ENCODE measurements at regions not wholly inside any gene's neighbourhood (a gene's known extent, or its start where the extent isn't known, plus 50 kb on each side); places are given as distances from the start of the nearest gene placed in this dataset.

- TF ChIP-seq ZFX (IDR thresholded peaks at IDR 0.05; ENCODE audit: borderline replicate concordance), result no peak
- no peak for TF ChIP-seq CTCF (IDR thresholded peaks at IDR 0.05)
- no peak overlapping the region for H3K27ac ChIP-seq
Measured at GRCh38 chr4:110900213-110900769, 277.4 kb upstream of the PITX2 start.

GRCh38 chr4:110902500-110902899 lies 279.6 kb upstream of the PITX2 start:
- H3K27ac ChIP-seq, result no peak overlapping the region
- TF ChIP-seq ZFX (IDR thresholded peaks at IDR 0.05; ENCODE audit: borderline replicate concordance) (no peak), CTCF (IDR thresholded peaks at IDR 0.05) (no peak)

GRCh38 chr4:110904435-110905065 lies 281.7 kb upstream of the PITX2 start:
- TF ChIP-seq ZFX (IDR thresholded peaks at IDR 0.05; ENCODE audit: borderline replicate concordance), result no peak
- no peak for TF ChIP-seq CTCF (IDR thresholded peaks at IDR 0.05)
- H3K27ac ChIP-seq, result no peak overlapping the region

- TF ChIP-seq CTCF (IDR thresholded peaks at IDR 0.05) (no peak), ZFX (IDR thresholded peaks at IDR 0.05; ENCODE audit: borderline replicate concordance) (no peak)
- H3K27ac ChIP-seq, result no peak overlapping the region
Measured at GRCh38 chr4:110905367-110905766, 282.5 kb upstream of the PITX2 start.

GRCh38 chr4:110907801-110908313 lies 285.0 kb upstream of the PITX2 start:
- TF ChIP-seq CTCF (IDR thresholded peaks at IDR 0.05) (no peak), ZFX (IDR thresholded peaks at IDR 0.05; ENCODE audit: borderline replicate concordance) (no peak)

DNA sequence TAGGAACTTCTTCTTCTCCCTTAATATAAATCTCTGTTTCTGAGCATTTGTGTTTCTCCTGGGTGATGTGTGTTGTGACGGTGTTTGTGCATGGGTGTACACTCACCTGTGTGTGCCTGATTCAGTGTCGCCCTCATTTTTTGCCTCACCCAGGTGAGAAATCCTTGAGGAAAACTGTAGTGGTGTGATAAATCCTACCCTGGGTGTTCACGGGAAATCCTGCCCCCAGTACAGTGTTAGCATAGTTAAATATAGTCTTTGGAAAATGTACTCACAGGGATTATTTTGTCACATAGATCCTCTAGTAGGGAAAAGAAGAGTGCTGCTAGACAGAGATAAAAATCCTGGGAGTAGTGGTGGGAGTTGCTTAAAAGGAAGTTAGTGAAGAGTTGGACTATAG lies 291.9 kb upstream of the PITX2 start:
- no peak overlapping the region for H3K27ac ChIP-seq
- TF ChIP-seq CTCF (IDR thresholded peaks at IDR 0.05), result no peak
- TF ChIP-seq ZFX (IDR thresholded peaks at IDR 0.05; ENCODE audit: borderline replicate concordance), result no peak

More at GRCh38 chr4:110907801-110908313, 285.0 kb upstream of the PITX2 start:
- H3K27ac ChIP-seq, result peak overlapping the region; percentile 15; the same call in 1 of the 2 replicates

DNA sequence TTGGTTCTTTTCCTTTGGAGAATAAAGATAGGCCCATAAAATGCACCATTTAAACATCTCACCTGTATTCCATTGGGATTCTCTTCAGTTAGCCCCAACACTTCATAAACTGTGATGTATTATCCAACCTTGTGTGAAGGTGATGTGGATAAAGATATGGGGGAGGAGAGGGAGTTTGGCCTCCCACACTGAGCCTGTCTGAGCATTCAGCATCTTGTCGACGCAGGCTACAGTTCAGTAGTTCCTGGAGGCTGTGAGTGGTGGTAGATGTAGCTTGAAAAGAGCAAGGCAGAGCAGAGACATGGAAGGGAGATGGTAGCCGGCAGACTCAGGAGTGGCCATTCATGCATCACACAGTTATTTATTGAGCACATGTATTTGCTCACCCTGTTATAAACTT lies 292.4 kb upstream of the PITX2 start:
- no peak overlapping the region for H3K27ac ChIP-seq
- TF ChIP-seq CTCF (IDR thresholded peaks at IDR 0.05), result no peak
- TF ChIP-seq ZFX (IDR thresholded peaks at IDR 0.05; ENCODE audit: borderline replicate concordance), result no peak
